Heart right ventricle (tissue), 16 donors: ENCODE measurements at regions not wholly inside any gene's neighbourhood (a gene's known extent, or its start where the extent isn't known, plus 50 kb on each side); places are given as distances from the start of the nearest gene placed in this dataset.

Experiments used
- ATAC-seq, 8 donors: fragments of 200-7000 bp; cut with Tn5 transposase; one replicate each; pipeline ENCODE4 v1.9.1; 2020; ENCODE audit warnings: mild to moderate bottlenecking in 8 of 8, moderate library complexity in 8 of 8, moderate number of reproducible peaks in 1 of 8
- DNase-seq, 2 donors: peaks; one replicate each; pipeline ENCODE4 v3.0.0-alpha.2; 2020
- H3K27ac ChIP-seq, 10 donors: fragments of 200-600 bp; sonication (generic) in 2 of 10; one replicate each; pipeline versions ENCODE4 v1.5.0 to v1.8.0; 2020 to 2022; ENCODE audit warnings: mild to moderate bottlenecking in 3 of 10
- H3K27me3 ChIP-seq, 7 donors: fragments of 200-600 bp; one replicate each; pipeline ENCODE4 v1.8.0; 2021 to 2022; ENCODE audit warnings: mild to moderate bottlenecking in 2 of 7
- H3K36me3 ChIP-seq, 9 donors: fragments of 200-600 bp; sonication (generic) in 1 of 9; one replicate each; pipeline versions ENCODE4 v1.5.0 to v1.8.0; 2020 to 2022; ENCODE audit warnings: mild to moderate bottlenecking in 2 of 9
- H3K4me1 ChIP-seq, 9 donors: fragments of 200-600 bp; sonication (generic) in 1 of 9; one replicate each; pipeline versions ENCODE4 v1.5.0 to v1.8.0; 2020 to 2022; ENCODE audit warnings: mild to moderate bottlenecking in 4 of 9
- H3K4me3 ChIP-seq, 10 donors: fragments of 200-600 bp; sonication (generic) in 2 of 10; one replicate each; pipeline versions ENCODE4 v1.5.0 to v1.8.0; 2020 to 2022; ENCODE audit warnings: mild to moderate bottlenecking in 7 of 10, moderate library complexity in 2 of 10
- H3K9me3 ChIP-seq, 11 donors: fragments of 200-600 bp in 10 of 11; sonication (generic) in 2 of 11; one replicate each; pipeline versions ENCODE4 v1.5.0 to v1.8.0; 2013 to 2022; ENCODE audit warnings: mild to moderate bottlenecking in 2 of 11, control low read depth in 1 of 11, moderate library complexity in 1 of 11
- WGBS, 2 donors: extraction: QIAGEN DNeasy Blood & Tissue Kit; methylation state at CpG; one replicate each; pipeline ENCODE4 v1.1.7; 2013; ENCODE audit warnings: inconsistent platforms in 1 of 2; 5-methylcytosine and 5-hydroxymethylcytosine counted together
- intact Hi-C, 10 donors: fragments of 100-400 bp; cut with DNase I; formaldehyde crosslinking; loops; one replicate each; pipeline versions ENCODE4 v1.11.1 to v1.14.2; 2022
- TF ChIP-seq, protein P1 (sequence below), 9 donors: fragments of 200-600 bp; sonication (generic) in 2 of 9; IDR thresholded peaks; one replicate each; pipeline versions ENCODE4 v1.5.0 to v1.8.0; 2021 to 2022; ENCODE audit warnings: antibody characterized with exemption in 9 of 9, mild to moderate bottlenecking in 5 of 9, moderate library complexity in 1 of 9
- donor health status: Arrhythmogenic right ventricular cardiomyopathy.
- donor health status: ischemic (EF 13 %, LVEDD 7.1; RV severe dilation, severe dysfunction).
- donor health status: healthy with polysubstance abuse.
- donor health status: DM: no; HTN: yes; CAD: no.
- donor health status: DM: no; HTN: no; CAD: no.
- donor health status: ischemic (EF 25% LVEDD 6.9; RV normal size, moderate dysfunction).
- donor health status: ischemic (EF 25% LVEDD 5.7; RV mildly dilated, moderate dysfunction).
- donor health status: healthy.
- donor health status: DM: yes; HTN: yes; CAD: no.
- donor health status: Ischemic cardiomyopathy.
- donor health status: ischemic (EF 35%, LVEDD 5.7; RV mildly dilated, moderate dysfunction).
- donor health status: nonischemic (EF 11% LVEDD 7.7; RV severe dilation, severe dysfunction).
- donor health status: DM: yes; HTN: yes; CAD: no.
- donor health status: PGD.
- donor health status: ischemic (EF 29% LVEDD 5.4; RV normal size, mild dysfunction).
- donor health status: nonischemic (EF 23%, LVEDD 6.1; RV moderate dilation, normal function).

DNA sequence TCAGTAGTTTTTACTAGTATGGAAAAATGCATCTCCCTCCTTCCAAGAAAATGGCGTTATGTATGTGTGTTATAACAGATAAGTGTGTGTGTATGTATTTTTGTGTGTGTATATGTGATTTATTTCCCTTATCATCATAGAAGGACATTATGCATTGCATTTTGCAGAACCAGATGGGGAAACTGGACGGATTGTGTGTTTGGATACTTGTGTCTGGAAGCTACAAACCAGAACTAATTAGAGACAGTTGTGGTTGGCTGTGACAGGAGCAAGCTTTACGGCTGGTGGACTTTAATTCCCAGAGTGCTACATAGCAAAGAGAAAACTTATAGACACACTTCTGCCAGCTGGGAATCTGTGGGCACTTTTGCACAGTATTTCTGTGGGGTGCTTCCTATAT, 162.5 kb downstream of the RWDD3 start:
- Histone ChIP-seq H3K4me3 (no peak overlapping the region), H3K27me3 (no peaks in the 10 kb centered on the region), H3K27ac (no peak overlapping the region), H3K9me3 (peaks cover 0 to 17% (median 0%) of the 10 kb centered on the region in 11 donors), H3K36me3 (no peaks in the 10 kb centered on the region), H3K4me1 (no peaks in the 10 kb centered on the region)
- DNase-seq (no peak), ATAC-seq (no peak)
- TF ChIP-seq, protein P1, sequence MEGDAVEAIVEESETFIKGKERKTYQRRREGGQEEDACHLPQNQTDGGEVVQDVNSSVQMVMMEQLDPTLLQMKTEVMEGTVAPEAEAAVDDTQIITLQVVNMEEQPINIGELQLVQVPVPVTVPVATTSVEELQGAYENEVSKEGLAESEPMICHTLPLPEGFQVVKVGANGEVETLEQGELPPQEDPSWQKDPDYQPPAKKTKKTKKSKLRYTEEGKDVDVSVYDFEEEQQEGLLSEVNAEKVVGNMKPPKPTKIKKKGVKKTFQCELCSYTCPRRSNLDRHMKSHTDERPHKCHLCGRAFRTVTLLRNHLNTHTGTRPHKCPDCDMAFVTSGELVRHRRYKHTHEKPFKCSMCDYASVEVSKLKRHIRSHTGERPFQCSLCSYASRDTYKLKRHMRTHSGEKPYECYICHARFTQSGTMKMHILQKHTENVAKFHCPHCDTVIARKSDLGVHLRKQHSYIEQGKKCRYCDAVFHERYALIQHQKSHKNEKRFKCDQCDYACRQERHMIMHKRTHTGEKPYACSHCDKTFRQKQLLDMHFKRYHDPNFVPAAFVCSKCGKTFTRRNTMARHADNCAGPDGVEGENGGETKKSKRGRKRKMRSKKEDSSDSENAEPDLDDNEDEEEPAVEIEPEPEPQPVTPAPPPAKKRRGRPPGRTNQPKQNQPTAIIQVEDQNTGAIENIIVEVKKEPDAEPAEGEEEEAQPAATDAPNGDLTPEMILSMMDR (IDR thresholded peaks at IDR 0.05), result no peak
- intact Hi-C loops, result no loop called here
- WGBS, 2 donors, result 69 to 76% methylated on average over 3 of the region's 3 CpGs

DNA sequence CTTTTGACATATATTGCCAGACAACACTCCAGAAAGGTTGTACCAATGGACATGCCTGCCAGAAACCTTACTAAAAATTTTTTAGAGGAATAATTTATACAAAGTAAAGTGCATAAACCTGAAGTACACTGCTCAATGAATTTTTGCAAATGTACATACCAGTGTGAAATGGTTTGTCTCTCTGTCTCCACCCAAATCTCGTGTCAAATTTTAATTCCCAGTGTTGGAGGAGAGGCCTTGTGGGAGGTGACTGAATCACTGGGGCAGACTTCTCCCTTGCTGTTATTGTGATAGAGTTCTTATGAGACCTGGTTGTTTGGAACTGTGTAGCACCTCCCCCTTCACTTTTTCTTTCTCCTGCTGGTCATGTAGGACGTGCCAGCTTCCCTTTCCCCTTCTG, 168.8 kb downstream of the RWDD3 start:
- intact Hi-C loops, result no loop called here
- peaks cover 0 to 10% (median 0%) of the 10 kb centered on the region in 7 donors for H3K27me3 ChIP-seq
- H3K27ac ChIP-seq, result no peak overlapping the region
- 64 to 71% methylated on average over 2 of the region's 2 CpGs for WGBS, 2 donors
- ATAC-seq, result no peak
- no peak for DNase-seq
- H3K4me1 ChIP-seq, result peaks cover 0 to 9% (median 0%) of the 10 kb centered on the region in 9 donors
- TF ChIP-seq, protein P1 (IDR thresholded peaks at IDR 0.05), result no peak
- peaks cover 0 to 33% (median 0%) of the 10 kb centered on the region in 11 donors for H3K9me3 ChIP-seq
- no peaks in the 10 kb centered on the region for H3K36me3 ChIP-seq
- H3K4me3 ChIP-seq, result no peak overlapping the region

DNA sequence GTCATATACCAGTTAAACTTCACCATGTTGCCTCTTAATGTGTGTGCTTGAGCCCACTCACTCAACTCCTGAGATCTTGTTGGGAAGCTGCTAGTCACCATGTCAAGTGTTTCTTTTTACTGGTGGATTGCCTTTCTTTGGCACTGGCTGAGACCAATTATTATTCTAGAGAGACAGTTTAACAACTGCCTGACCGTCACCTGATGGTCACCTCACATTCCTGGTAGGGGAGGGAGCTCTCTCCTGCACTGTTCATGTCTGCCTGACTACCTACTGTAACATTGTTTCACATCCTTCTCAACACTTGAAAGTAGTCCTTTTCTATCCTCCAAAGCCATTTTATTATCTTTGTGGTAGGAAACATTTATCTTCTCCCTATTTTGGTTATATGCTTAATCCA, 172.3 kb downstream of the RWDD3 start:
- DNase-seq (no peak), ATAC-seq (no peak)
- Histone ChIP-seq H3K4me1 (peaks cover 0 to 9% (median 0%) of the 10 kb centered on the region in 9 donors), H3K4me3 (no peak overlapping the region), H3K27ac (no peak overlapping the region), H3K36me3 (no peaks in the 10 kb centered on the region), H3K27me3 (peaks cover 0 to 17% (median 0%) of the 10 kb centered on the region in 7 donors), H3K9me3 (peaks cover 0 to 23% (median 0%) of the 10 kb centered on the region in 11 donors)
- WGBS, 2 donors, result 69 to 82% methylated on average over 1 of the region's 1 CpG
- intact Hi-C loops, result no loop called here
- TF ChIP-seq, protein P1 (IDR thresholded peaks at IDR 0.05), result no peak

DNA sequence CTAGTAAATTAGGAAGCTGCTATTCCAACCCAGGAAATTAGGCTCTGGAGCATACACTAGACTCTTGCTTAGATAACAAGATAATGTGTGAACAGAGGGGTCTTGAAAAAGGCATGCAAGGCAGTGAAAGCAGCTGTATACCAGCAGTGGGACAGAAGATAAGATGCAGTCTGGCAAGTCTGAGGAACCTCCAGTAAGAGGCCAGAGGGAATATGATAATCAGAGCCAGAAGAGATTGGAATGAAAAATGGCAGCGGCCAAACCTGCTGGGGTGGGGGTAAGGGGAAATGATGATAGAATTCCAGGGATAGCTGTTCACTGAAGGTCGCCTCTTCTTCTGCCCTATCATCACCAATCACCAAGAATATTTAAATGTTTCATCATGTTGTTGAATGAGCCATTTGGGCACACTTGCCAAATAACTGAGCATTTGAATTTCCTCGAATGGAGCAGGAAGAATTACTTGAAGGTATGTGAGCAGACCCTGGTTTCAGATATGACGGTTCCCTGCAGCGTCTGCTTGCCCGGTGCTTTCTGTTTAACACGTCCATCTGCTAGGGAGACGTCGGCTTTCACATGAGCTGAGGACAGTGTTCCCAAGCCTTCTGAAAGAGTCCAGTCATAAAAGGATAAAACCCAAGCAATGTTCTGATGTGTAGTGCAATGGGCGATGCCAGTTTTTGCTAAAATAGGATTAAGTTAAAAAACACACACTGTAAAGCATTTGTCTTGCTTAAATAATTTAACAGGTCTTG, 173.3 kb downstream of the RWDD3 start:
- peaks cover 0 to 9% (median 0%) of the 10 kb centered on the region in 9 donors for H3K4me1 ChIP-seq
- no peaks in the 10 kb centered on the region for H3K36me3 ChIP-seq
- TF ChIP-seq, protein P1 (IDR thresholded peaks at IDR 0.05), result no peak
- H3K27me3 ChIP-seq, result peaks cover 0 to 17% (median 0%) of the 10 kb centered on the region in 7 donors
- DNase-seq (no peak), ATAC-seq (no peak)
- H3K27ac ChIP-seq, result no peak overlapping the region
- H3K9me3 ChIP-seq, result peaks cover 0 to 23% (median 0%) of the 10 kb centered on the region in 11 donors
- intact Hi-C loops, result no loop called here
- H3K4me3 ChIP-seq, result no peak overlapping the region
- 25 to 27% methylated on average over 10 of the region's 10 CpGs for WGBS, 2 donors
